ENCODE measurements at regions not wholly inside any gene's neighbourhood (a gene's known extent, or its start where the extent isn't known, plus 50 kb on each side); places are given as distances from the start of the nearest gene placed in this dataset.

DNA sequence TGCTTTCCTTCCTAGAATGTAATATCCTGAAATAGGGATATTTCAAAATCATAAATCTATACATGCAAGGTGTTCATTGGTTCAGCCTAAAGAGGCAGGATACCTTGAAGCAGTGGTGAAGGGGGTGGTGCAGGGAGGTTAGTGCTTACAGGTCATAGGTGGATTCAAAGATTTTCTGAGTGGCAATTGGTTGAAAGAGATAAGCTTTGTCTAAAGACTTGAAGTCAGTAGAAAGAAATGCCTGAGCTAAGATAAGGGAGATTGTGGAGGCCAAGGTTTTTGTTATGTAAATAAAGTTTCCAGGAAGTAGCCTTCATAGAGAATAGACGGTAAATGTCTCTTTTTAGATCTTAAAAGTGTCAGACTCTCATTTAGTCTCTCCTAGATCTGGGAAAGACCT lies 741.2 kb upstream of the ZWINT start:
- TF ChIP-seq, protein P1, sequence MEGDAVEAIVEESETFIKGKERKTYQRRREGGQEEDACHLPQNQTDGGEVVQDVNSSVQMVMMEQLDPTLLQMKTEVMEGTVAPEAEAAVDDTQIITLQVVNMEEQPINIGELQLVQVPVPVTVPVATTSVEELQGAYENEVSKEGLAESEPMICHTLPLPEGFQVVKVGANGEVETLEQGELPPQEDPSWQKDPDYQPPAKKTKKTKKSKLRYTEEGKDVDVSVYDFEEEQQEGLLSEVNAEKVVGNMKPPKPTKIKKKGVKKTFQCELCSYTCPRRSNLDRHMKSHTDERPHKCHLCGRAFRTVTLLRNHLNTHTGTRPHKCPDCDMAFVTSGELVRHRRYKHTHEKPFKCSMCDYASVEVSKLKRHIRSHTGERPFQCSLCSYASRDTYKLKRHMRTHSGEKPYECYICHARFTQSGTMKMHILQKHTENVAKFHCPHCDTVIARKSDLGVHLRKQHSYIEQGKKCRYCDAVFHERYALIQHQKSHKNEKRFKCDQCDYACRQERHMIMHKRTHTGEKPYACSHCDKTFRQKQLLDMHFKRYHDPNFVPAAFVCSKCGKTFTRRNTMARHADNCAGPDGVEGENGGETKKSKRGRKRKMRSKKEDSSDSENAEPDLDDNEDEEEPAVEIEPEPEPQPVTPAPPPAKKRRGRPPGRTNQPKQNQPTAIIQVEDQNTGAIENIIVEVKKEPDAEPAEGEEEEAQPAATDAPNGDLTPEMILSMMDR (IDR thresholded peaks at IDR 0.05), result no peak
- no peak for TF ChIP-seq ZFX (IDR thresholded peaks at IDR 0.05; ENCODE audit: borderline replicate concordance)

All from 22Rv1 (cell line).